ENCODE measurements at regions not wholly inside any gene's neighbourhood (a gene's known extent, or its start where the extent isn't known, plus 50 kb on each side); places are given as distances from the start of the nearest gene placed in this dataset.

DNA sequence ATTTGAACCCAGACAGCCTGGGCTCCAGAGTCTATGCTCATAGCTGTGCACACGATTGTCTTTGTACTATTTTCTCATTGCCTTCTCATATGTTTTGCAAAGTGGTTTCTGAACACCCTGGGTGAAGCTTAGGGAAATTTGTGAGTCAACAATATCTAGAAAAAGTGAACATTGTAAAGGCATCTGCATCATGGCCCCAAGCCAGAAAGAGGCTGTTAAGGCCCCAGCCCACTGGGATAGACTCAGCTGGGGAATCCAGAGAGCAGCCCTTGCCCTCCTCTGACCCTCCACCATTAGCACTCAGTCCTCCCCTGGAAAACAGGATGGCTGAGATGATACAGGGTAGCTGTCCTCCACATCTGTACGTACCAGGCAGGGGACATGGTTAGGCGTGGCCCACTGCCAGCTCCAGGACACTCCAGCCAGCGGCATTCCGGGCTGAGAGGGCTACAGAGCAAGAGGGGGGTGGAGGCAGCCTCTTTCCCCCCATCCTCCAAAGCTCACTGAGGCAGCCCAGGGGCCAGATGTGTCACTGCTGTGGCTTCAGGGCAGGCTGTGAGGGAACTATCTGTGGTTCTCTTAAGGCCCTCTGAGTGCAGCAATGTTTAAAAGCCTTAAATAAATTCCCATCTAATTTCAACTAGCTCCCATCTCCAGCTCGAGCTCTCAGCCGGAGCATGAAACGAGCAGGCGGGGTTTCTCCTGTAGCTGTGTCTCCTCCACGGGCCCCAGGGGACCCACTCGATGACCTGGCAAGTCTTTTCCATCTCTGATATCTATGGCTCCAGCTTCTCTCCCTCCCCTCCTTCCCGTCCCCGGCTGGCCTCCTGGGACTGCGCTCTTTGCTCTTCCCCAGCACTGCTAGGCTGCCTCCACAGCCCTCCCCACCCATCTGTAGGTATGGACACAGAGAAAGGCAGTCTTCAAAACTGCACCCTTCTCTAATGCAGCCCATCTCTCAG is 209.4 kb upstream of the LRFN2 start:
- DNase-seq (no peak), ATAC-seq (no peak)

DNA sequence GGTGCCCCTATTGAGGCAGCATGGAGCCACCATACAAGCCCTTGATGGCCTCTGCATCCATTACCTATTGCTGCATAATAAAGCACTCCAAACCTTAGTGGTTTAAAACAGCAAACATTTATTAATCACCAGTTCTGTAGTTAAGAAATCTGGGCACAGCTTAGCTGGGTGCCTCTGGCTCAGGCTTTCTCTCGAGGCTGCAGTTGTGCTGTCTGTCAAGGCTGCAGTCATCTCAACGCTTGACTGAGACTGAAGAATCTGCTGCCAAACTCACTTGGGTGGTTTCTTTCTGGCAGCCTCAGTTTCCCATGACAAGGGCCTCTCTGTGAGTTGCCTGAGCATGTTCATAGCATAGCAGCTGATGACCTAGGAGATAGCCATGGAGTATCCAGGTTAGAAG is 207.4 kb upstream of the LRFN2 start:
- no peak for ATAC-seq
- DNase-seq: no peak

- no peak for ATAC-seq
- DNase-seq: no peak
These were observed 205.0 kb upstream of the LRFN2 start for GRCh38 chr6:40792183-40792582.

GRCh38 chr6:40791004-40791403 is 203.8 kb upstream of the LRFN2 start:
- ATAC-seq: no peak
- no peak for DNase-seq

GRCh38 chr6:40788661-40789655 is 201.8 kb upstream of the LRFN2 start:
- DNase-seq: peak; percentile 29

GRCh38 chr6:40782355-40782754 is 195.2 kb upstream of the LRFN2 start:
- ATAC-seq (no peak), DNase-seq (no peak)

More at GRCh38 chr6:40788661-40789655, 201.8 kb upstream of the LRFN2 start:
- peak; percentile 71 for ATAC-seq

- no peak for DNase-seq
- no peak for ATAC-seq
These were observed 193.5 kb upstream of the LRFN2 start for GRCh38 chr6:40780637-40781036.

DNA sequence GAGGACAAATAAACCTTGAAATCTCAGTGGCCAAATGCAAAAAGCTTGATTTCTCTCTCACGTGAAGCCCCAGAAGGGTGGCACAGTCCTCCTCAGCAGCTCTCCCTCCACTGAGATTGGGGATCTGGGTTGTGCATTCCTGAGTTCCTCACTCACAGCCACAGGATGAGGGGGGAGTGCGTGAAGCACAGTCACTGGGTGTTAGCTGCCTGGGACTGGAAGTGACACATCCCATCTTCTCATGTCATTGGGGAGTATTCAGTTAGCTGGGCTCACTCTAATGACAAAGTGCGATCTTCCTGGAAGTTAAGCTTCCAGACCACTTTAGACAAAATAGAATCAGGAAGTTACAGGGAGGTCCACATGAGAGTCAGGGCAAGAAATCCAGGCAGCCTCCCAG is 192.2 kb upstream of the LRFN2 start:
- ATAC-seq (no peak), DNase-seq (no peak)

DNA sequence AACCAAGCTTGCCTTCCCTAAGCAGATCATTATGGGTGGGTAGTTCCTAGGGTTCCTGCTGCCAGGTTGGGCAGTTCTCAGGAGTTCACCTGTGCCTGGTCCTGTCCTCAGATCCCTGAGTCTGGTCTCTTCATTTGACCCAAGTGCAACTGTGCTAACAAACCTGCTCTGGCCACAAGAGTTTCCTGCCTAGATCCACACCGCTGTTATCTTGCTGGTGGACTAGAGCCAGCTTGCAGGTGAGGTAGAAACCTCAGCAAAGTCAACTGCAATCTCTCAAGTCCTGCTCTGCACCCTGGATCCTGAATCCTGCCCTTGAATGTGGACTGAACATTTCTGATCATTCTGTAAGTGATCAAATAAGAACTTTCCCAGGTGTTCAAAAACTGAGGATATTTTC is 191.8 kb upstream of the LRFN2 start:
- DNase-seq (no peak), ATAC-seq (no peak)

DNA sequence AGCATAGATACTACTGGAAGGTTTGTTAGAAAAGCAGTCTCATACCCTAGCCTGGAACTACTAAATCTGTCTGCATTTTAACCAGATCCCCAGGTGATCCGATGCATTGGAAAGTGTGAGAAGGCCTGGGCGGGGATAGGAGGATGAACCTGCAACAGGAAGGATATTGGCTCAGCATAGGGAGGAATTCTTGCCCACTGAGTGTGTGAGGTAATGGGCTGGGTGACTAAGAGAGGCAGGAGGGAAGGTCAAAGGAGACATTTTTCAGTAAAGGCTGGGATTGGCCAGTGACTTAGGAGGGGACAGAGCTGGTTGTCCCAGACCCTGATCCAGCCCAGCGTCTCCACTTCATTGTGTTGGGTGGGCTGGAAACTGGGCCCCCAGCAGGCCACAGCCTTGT is 191.0 kb upstream of the LRFN2 start:
- DNase-seq: no peak
- no peak for ATAC-seq

GRCh38 chr6:40774932-40775331 is 187.8 kb upstream of the LRFN2 start:
- DNase-seq (no peak), ATAC-seq (no peak)

GRCh38 chr6:40770794-40771193 is 183.6 kb upstream of the LRFN2 start:
- ATAC-seq (no peak), DNase-seq (no peak)

DNA sequence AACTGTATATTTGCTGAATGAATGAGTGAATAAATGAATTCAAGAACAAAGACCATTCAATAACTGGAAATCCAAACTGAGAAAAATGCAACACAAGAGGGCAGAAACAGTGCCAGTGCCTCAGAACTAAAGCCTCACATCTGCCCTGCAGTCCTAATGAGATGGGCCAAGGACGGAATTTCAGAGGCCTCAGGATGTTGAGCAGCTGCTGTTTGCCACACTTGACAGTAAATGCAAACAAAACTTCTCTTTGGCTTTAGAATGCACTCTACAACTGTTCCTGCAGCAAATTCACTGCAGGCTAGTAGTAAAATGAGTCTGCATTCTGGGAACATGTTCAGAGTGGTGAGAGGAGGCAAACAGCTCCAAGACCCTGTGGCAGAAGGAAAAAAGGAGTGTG is 177.6 kb upstream of the LRFN2 start:
- no peak for DNase-seq
- no peak for ATAC-seq

DNA sequence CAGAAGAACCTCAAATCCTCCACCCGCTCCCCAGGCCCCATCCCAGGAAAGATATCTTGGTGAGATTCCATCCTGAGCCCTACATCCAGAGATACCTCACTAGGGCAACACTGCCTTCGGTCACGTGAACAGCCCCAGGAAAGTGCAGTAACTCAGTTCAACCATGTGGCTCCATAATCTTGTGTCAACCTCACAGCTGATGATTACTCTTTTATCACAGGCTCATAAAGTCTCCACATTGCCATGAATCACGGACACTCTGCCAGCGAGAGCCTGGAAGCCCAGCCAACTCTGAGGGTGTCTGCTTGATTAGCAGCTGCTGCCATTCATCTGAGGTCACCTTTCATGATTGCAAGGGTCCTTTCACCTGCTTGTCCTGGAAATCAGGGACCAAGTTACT is 175.8 kb upstream of the LRFN2 start:
- DNase-seq: no peak
- ATAC-seq: no peak

- DNase-seq (no peak), ATAC-seq (no peak)
These were observed 173.7 kb upstream of the LRFN2 start for GRCh38 chr6:40760887-40761286.

- ATAC-seq: no peak
These were observed 172.7 kb upstream of the LRFN2 start for GRCh38 chr6:40759838-40760237.

GRCh38 chr6:40759264-40759663 is 172.1 kb upstream of the LRFN2 start:
- no peak for ATAC-seq

More at GRCh38 chr6:40759838-40760237, 172.7 kb upstream of the LRFN2 start:
- DNase-seq: no peak

GRCh38 chr6:40755749-40756452 is 168.7 kb upstream of the LRFN2 start:
- DNase-seq: peak; percentile 5
- ATAC-seq: no peak

More at GRCh38 chr6:40759264-40759663, 172.1 kb upstream of the LRFN2 start:
- no peak for DNase-seq

DNA sequence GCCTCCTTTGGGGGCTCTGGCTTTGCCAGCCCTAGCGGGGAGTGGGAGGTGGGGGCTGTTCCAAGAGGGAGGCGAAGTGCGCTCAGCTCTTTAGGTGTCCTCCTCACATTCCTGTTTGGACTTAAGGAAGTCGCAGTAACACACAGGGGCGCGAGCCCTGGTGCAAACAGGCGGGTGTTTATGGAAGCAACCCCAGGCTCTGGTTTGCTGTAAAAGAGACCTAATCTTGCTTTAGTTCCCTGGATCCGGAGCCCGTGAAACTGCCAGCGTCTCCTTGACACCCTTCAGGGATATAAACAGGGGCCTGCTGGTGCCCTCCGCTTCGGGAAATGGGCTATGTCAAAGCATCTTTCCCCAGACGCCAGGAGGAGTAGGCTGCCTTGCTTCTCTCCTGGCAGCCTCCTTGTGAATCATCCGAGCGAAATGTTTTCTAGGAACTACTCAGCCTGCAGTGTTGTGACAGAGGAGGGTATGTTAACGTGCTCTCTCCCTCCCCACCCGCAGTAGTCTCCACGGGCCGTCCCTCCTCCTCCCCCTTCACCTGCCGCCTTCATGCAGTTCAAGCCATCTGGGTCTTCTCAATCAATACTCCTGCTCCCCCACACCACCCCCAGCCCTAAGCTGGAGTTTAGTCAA is 168.0 kb upstream of the LRFN2 start:
- DNase-seq: no peak
- ATAC-seq: no peak

DNA sequence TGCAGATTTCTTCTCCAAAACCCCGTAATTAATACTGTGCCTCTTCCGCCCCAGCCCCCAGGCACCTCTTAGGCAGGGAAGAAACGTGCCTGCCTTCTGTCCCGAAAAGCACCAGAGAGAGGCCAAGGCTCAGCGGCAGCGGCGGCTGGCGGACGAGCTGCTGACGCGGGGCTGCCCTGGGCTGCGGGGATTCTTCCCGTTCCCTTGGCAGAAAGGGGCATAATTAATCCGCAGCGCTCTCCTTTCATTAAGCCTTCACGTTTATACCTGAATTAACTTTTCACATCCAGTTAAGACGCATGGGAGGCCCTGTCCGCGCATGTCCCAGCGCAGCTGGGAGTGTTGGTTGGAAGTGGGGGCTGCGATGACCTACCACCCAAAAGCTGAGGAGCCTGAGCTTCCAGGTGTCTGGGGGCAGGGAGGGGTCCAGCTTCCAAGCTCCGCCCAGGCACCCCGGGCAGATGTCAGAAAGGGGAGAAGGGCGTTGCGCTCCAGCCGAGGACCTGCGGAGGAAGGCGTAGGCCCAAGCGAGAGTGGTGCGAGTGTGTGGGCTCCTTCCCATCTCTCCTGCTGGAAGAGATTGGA is 167.4 kb upstream of the LRFN2 start:
- DNase-seq: no peak
- ATAC-seq: no peak

All from stimulated activated naive CD8-positive, alpha-beta T cell treated with anti-CD3 and anti-CD28 coated beads, Interleukin-15, Interleukin-2, amounts not matched to agents 100 U/mL and 50 U/mL, for 24 hours (primary cell).